HG03095 (cell line): ENCODE measurements at regions not wholly inside any gene's neighbourhood (a gene's known extent, or its start where the extent isn't known, plus 50 kb on each side); places are given as distances from the start of the nearest gene placed in this dataset.
"Not testable (repeated sequence)": the region's sequence is repeated elsewhere in the genome, so short reads cannot be mapped to it uniquely, and the experiment has no call there.

ENCODE experiments used
- ATAC-seq: cut with Tn5 transposase; IDR thresholded peaks from one replicate; pipeline ENCODE4 v1.9.1; 2021; ENCODE audit warnings: moderate library complexity; ENCODE audit not compliant: unreplicated experiment

GRCh38 chr6:19369785-19370184, 467.4 kb upstream of the ID4 start:
- no peak for ATAC-seq

DNA sequence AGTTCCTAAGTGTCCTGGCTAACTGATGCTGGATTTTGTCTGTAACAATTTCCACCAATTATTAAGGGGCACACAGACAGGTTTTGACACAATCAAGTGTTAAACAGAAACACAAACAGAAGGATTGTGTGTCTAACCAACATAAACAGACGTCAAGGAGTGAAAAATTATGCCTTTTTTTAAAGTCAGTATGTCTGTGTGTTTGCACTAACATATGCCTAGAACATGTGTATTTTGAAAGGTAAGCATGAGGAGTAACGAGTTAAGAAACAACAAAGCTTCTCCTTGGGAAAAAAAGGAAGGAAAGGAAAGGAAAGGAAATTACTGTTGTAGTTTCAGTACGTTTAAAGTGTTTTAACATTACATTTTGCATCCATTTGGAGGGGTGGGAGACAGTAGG, 466.3 kb upstream of the ID4 start:
- ATAC-seq, result no peak

DNA sequence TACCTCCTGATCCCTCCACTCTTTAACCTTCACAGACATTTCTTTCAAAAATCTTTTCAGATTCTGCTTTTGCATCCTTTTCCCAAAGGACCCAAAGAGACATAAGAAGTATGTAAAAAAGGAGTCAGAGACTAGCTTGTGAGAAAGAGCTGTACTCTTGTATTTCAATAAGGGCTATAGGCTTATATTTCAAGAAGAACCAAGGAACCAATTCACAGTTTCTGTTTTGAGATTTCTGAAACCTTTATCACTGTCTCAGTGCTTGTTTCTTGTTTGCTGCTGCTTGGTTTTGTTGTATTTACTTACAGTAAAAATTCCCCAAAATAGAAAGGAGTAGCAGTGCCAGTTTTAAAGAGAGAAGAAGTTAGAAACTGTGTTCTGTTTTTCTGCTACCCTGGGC, 461.6 kb upstream of the ID4 start:
- no peak for ATAC-seq

- no peak for ATAC-seq
These were observed 459.4 kb upstream of the ID4 start for GRCh38 chr6:19377722-19378121.

GRCh38 chr6:19380293-19380692, 456.9 kb upstream of the ID4 start:
- ATAC-seq, result no peak

- ATAC-seq, result no peak
These were observed 454.5 kb upstream of the ID4 start for GRCh38 chr6:19382676-19383075.

DNA sequence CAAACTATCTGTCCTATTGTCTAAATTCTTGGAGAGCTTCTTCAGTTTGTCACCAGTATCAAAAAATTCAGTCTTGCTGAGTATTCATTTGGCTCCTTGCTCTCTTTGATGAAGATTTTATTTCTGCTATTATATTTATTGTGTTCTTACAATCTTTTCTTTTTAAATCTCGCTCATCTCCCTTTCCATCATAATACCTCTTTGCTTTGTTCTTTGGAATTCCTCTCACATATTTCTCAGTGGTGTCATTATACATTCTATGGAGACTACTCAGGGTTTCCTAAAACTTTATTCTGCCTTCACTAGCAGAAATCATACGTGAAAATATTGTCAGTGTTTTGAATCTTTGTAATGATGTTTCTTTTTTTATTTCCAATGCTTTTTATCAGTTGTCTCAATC, 445.2 kb upstream of the ID4 start:
- ATAC-seq, result no peak

DNA sequence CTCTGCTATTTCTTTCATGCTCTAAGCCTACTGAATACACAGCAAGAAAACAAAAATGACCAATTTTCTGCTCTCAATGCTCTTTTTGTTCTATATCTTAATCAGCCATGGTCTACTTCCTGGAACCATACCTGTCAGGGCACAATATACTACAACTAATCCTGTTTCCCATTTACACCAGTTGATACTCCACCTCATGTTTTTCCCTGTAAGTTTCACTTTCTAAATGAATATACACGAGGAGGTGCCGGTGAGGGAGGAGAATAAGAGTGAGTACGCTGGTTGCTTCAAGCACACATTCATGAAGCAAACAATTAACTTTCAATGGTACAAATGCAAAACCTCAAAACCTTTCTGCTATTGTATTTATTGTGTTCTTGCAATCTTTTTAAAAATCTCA, 443.1 kb upstream of the ID4 start:
- no peak for ATAC-seq

DNA sequence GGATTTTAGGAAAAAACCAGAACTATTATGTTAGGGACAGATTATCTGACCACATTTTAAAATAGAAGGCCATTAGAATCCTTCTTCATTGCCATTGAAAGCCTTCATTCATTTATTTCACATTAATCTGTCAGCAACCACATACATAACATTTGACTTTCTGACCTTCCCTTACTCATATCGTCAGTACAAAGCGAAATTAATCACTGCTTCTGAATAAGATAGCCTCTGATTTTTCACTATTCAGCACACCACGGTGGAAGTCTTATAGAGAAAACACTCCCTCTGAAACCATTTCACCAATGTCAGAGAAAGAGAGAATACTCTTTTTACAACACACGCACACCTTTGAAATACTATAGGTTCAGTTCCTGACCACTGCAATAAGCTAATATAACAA, 442.5 kb upstream of the ID4 start:
- ATAC-seq, result no peak

DNA sequence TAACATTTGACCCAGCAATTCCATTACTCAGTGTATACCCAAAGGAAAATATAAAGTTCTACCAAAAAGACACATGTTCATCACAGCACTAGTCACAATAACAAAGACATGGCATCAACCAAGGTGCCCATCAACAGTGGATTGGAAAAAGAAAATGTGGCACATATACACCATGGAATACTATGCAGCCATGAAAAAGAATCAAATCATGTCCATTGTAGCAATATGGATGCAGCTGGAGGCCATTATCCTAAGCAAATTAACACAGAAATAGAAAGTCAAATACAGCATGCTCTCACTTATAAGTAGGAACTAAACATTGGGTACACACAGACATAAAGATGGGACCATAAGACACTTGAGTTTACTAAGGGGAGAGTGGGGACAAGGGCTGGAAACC, 441.9 kb upstream of the ID4 start:
- ATAC-seq, result no peak

GRCh38 chr6:19399406-19399805, 437.8 kb upstream of the ID4 start:
- no peak for ATAC-seq

DNA sequence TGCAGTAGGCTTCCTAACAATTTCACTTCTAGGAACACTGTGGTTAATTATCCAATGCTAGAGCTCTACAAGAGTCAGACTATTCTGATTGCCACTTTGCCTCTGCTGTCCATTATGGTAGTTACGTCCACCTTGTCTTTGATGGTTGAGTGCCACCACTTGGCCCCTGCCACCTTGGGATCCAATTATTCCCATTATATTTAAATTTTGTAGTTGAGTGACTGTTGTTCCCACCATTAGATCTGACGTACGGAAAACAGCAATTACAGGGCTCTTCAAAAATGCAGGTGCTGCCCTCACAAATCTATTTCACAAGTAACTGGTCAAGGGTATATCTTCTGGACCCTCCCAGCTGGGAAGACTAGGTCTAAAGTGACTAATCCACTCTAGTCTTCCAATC, 432.3 kb upstream of the ID4 start:
- ATAC-seq, result not testable (repeated sequence)

DNA sequence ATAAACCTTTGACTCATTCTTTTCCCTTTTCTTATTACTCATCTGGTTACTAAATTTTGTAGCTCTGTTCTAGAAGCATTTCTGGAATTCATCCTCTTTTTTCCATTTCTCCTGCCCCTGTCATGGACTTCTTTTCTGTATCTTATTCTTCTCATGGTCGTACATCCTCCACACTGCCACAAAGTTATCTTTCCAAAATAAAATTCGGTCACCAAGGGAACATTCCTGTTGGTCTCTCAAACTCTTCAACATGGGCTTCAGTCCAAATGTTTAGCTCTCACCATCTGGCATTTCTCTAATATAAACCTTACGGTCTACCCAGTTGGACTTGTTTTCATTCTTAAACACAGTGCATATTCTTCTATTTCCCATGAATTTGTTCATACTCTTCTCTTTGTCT, 428.8 kb upstream of the ID4 start:
- ATAC-seq, result no peak

- no peak for ATAC-seq
These were observed 426.7 kb upstream of the ID4 start for GRCh38 chr6:19410481-19410880.

DNA sequence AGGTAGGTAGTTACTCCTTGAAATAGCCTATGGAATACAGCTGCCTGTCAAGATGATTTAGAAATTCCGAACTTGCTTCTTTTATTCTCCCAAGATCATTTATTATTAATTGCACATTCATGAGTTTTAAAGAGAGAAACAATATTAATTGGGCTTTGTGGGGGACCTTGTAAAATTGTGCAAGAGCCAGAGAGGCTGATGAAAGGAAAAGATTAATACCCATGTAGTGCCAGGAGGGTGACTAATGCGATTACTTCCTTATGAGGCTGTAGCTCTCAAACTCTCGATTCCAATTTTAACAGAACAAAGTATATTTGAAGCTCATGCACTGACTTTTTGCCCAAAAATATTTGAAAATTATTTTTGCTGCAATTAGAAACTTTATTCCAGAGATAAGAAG, 423.8 kb upstream of the ID4 start:
- no peak for ATAC-seq

- ATAC-seq, result no peak
These were observed 421.4 kb upstream of the ID4 start for GRCh38 chr6:19415605-19416326.

DNA sequence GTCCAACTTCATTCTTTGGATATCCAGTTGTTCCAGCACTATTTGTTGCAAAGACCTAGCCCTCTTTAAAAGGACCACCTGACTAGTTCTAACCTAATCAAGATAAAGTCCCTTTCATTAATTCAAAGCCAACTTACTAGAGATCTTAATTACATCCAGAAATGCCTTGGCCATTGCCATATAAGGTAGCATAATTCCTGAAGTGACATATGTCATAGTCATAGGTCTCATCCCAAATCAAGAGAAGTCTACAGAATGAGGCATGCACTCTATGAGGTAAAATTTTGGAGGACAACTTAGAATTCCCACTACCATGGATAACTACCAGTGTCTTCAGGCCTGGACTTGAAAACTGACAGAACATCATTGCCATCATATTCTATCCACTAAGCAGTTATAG, 420.4 kb upstream of the ID4 start:
- ATAC-seq, result no peak

GRCh38 chr6:19417713-19418112, 419.5 kb upstream of the ID4 start:
- ATAC-seq, result no peak

DNA sequence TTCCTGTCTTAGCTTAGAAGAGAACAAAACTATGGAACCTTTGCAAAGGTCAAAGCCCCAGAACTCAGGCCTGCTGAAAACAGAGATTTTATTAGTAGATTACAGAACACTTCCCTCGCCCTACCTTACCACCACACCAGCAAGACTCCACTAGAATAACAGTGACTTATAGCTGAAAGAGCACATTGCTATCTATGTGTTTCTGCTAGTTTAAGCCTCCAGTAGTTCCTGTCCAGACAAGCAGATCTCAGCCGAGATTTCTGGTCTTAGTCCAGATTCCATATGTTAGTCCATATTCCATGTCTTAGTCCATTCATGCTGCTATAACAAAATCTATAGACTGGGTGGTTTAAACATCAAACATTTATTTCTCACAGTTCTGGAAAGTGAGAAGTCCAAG, 412.3 kb upstream of the ID4 start:
- ATAC-seq, result no peak

DNA sequence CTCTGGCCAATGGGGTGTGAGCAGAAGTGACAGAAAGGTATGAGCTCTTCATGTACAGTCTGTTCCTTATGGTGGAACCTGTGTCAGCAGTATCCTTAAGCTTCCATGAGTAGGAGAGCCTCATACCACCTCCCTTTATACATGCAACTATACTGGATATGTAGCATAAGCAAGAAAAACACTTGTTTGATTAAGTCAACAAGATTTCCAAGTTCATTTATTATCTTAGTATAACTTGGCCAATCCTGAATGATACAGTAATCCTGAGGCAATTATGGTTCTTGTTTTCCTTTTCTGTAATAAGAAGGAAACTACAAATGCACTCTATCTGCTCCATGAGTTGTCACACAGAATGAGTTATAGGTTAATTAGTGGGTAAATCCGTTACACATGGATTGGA, 409.6 kb upstream of the ID4 start:
- ATAC-seq, result no peak

- ATAC-seq, result no peak
These were observed 404.1 kb upstream of the ID4 start for GRCh38 chr6:19432966-19433498.

- no peak for ATAC-seq
These were observed 403.1 kb upstream of the ID4 start for GRCh38 chr6:19434065-19434464.

- ATAC-seq, result no peak
These were observed 401.4 kb upstream of the ID4 start for GRCh38 chr6:19435755-19436154.
